K562 (cell line): ENCODE measurements at regions not wholly inside any gene's neighbourhood (a gene's known extent, or its start where the extent isn't known, plus 50 kb on each side); places are given as distances from the start of the nearest gene placed in this dataset.

Source experiments
- ATAC-seq: fragments of 200-7000 bp; cut with Tn5 transposase; 3 replicates; pipeline ENCODE4 v1.9.1; 2020; ENCODE audit warnings: moderate library complexity
- BruUV-seq: library from RNA; stranded (reverse); fragments of 400-500 nt; replicated peaks from 2 replicates; lab custom pipeline; 2021; lab: Mats Ljungman, UMichigan
- CTCF ChIA-PET: fragments of 300-600 bp; formaldehyde crosslinking; extraction: SDS; loops from one replicate; lab custom pipeline; 2021; ENCODE audit warnings: low intra/inter-chr PET ratio; lab: Yijun Ruan, JAX
- POLR2A ChIA-PET: fragments of 300-600, 350-650 bp; sonication (Branson Sonifier 250); formaldehyde crosslinking; extraction: SDS; loops from one replicate; lab custom pipeline; 2021; ENCODE audit warnings: antibody characterized with exemption, inconsistent platforms; lab: Yijun Ruan, JAX
- DNase-seq, 4 experiments: peaks; one replicate each; pipeline versions ENCODE4 v3.0.0 to v3.0.0-alpha.2; 2011 to 2018; ENCODE audit warnings: low spot score in 3 of 4, mixed read lengths in 3 of 4; ENCODE audit errors: extremely low read depth in 1 of 4
- FAIRE-seq: peaks from 2 replicates; lab custom pipeline; 2011; peaks lifted over from hg19 to GRCh38; lab: Jason Lieb, UNC
- H2AFZ ChIP-seq: 2 replicates; pipeline ENCODE4 v1.6.0; 2011; ENCODE audit warnings: low read depth, low read length, control low read depth, inconsistent platforms
- H3K27ac ChIP-seq: fragments of 200-600 bp; 3 replicates; pipeline ENCODE4 v1.8.0; 2011; ENCODE audit warnings: low read depth, mild to moderate bottlenecking, control low read depth, inconsistent platforms, low read length, moderate library complexity, mixed read lengths; ENCODE audit errors: extremely low read depth
- H3K27me3 ChIP-seq, 2 experiments: fragments of 300-600 bp in 1 of 2; 2 replicates in 1 of 2; 3 replicates in 1 of 2; pipeline versions ENCODE4 v1.6.0 to v1.8.0; 2011; ENCODE audit warnings: inconsistent platforms in 2 of 2, low read length in 2 of 2, mild to moderate bottlenecking in 1 of 2, mixed read lengths in 1 of 2, moderate library complexity in 1 of 2; ENCODE audit not compliant: control insufficient read depth in 2 of 2, insufficient read depth in 2 of 2
- H3K36me3 ChIP-seq: fragments of 300-600 bp; 3 replicates; pipeline ENCODE4 v1.8.0; 2011; ENCODE audit warnings: mild to moderate bottlenecking, low read length, inconsistent platforms; ENCODE audit not compliant: control insufficient read depth, insufficient read depth
- H3K4me1 ChIP-seq, 2 experiments: fragments of 200-600 bp in 1 of 2; replicated peaks in 1 of 2; 2 replicates in 1 of 2; 3 replicates in 1 of 2; pipeline versions ENCODE4 v1.5.1 to v1.8.0; 2011; ENCODE audit warnings: inconsistent platforms in 2 of 2, low read length in 2 of 2, mild to moderate bottlenecking in 1 of 2, mixed read lengths in 1 of 2, moderate library complexity in 1 of 2; ENCODE audit not compliant: control insufficient read depth in 2 of 2, insufficient read depth in 2 of 2
- H3K4me2 ChIP-seq: 2 replicates; pipeline ENCODE4 v1.6.1; 2011; ENCODE audit warnings: low read length, control low read depth, inconsistent platforms, mixed read lengths; ENCODE audit not compliant: insufficient read depth
- H3K4me3 ChIP-seq: fragments of 200-600 bp; sonication (generic), shearing (Covaris generic); 2 replicates; pipeline ENCODE4 v1.5.1; 2016; ENCODE audit warnings: control low read depth, inconsistent platforms
- H3K79me2 ChIP-seq: fragments of 200-600 bp; 3 replicates; pipeline ENCODE4 v1.8.0; 2011; ENCODE audit warnings: low read length, inconsistent platforms; ENCODE audit not compliant: control insufficient read depth, insufficient read depth
- H3K9ac ChIP-seq, 2 experiments: 2 replicates each; pipeline versions ENCODE4 v1.6.0 to v1.6.1; 2011; ENCODE audit warnings: low read depth in 2 of 2, low read length in 2 of 2, control low read depth in 1 of 2, inconsistent platforms in 1 of 2, mild to moderate bottlenecking in 1 of 2, mixed read lengths in 1 of 2; ENCODE audit not compliant: insufficient read depth in 1 of 2
- H3K9me1 ChIP-seq: one replicate; pipeline ENCODE4 v1.6.0; 2011; ENCODE audit warnings: inconsistent platforms, mild to moderate bottlenecking, low read length, moderate library complexity; ENCODE audit not compliant: control insufficient read depth, insufficient read depth
- H3K9me3 ChIP-seq: replicated peaks from 2 replicates; pipeline ENCODE4 v1.5.1; 2011; ENCODE audit warnings: low read depth, low read length, inconsistent platforms; ENCODE audit not compliant: control insufficient read depth, insufficient read depth
- H4K20me1 ChIP-seq: replicated peaks from 2 replicates; pipeline ENCODE4 v1.6.1; 2011; ENCODE audit warnings: low read length, inconsistent platforms, mixed read lengths; ENCODE audit not compliant: control insufficient read depth, insufficient read depth
- CBFB ChIP-seq: sonication (generic); formaldehyde crosslinking; IDR thresholded peaks from 2 replicates; pipeline ENCODE4 v1.4.0; 2020; ENCODE audit warnings: mild to moderate bottlenecking, missing genetic modification reagents
- ELK1 ChIP-seq: sonication (generic); formaldehyde crosslinking; IDR thresholded peaks from 2 replicates; pipeline ENCODE4 v1.8.1; 2022; ENCODE audit warnings: missing genetic modification reagents
- ESRRA ChIP-seq: fragments of 450-650 bp; IDR thresholded peaks from 2 replicates; pipeline ENCODE4 v1.6.1; 2014; ENCODE audit warnings: low read depth, mild to moderate bottlenecking, moderate library complexity, borderline replicate concordance
- HMG20B ChIP-seq: fragments of 250-450 bp; sonication (Bioruptor Pico); IDR thresholded peaks from 2 replicates; pipeline ENCODE4 v1.5.0; 2021; ENCODE audit warnings: mild to moderate bottlenecking
- KAT8 ChIP-seq: fragments of 450-650 bp; IDR thresholded peaks from 2 replicates; pipeline ENCODE4 v1.6.1; 2016; ENCODE audit warnings: low read depth, mild to moderate bottlenecking
- TAF7 ChIP-seq: fragments of 450-650 bp; IDR thresholded peaks from 2 replicates; pipeline ENCODE4 v1.6.1; 2016; ENCODE audit warnings: missing genetic modification characterization, missing compliant biosample characterization
- TCFL5 ChIP-seq: fragments of 250-450 bp; sonication (Bioruptor Pico); conservative IDR thresholded peaks from 2 replicates; pipeline ENCODE4 v1.6.1; 2021; ENCODE audit warnings: mild to moderate bottlenecking, moderate library complexity, matching md5 sums
- UBTF ChIP-seq, 2 experiments: IDR thresholded peaks; 2 replicates each; pipeline ENCODE4 v1.6.1; 2012; ENCODE audit warnings: improper control_type of control experiment in 2 of 2, low read depth in 2 of 2, low read length in 2 of 2, borderline replicate concordance in 1 of 2
- ZKSCAN3 ChIP-seq: fragments of 250-450 bp; sonication (Bioruptor Pico); IDR thresholded peaks from 2 replicates; pipeline ENCODE4 v1.4.0; 2020
- ZNF24 ChIP-seq: fragments of 450-650 bp; IDR thresholded peaks from 2 replicates; pipeline ENCODE4 v1.6.1; 2016
- ZNF511 ChIP-seq: sonication (generic); formaldehyde crosslinking; IDR thresholded peaks from 2 replicates; pipeline ENCODE4 v1.8.0; 2022; ENCODE audit warnings: mild to moderate bottlenecking, missing genetic modification reagents
- ZSCAN29 ChIP-seq: fragments of 450-650 bp; IDR thresholded peaks from 2 replicates; pipeline ENCODE4 v1.6.1; 2017
- WGBS: fragments of 100-300 bp; shearing (Covaris generic); methylation state at CpG from one replicate; pipeline ENCODE4 v1.1.6; 2016; ENCODE audit warnings: low coverage, mixed read lengths; ENCODE audit not compliant: insufficient coverage; ENCODE audit errors: missing lambda C conversion rate; 5-methylcytosine and 5-hydroxymethylcytosine counted together
- in situ Hi-C: fragments of 300-500 bp; cut with MboI; formaldehyde crosslinking; loops from 4 replicates; pipeline ENCODE4 v1.15.0; 2018; ENCODE audit warnings: inconsistent platforms, mixed read lengths
- intact Hi-C: fragments of 100-400 bp; cut with micrococcal nuclease; formaldehyde crosslinking; loops from 2 replicates; pipeline ENCODE4 v1.14.2; 2022

- no peak overlapping the region for H3K4me2 ChIP-seq
- in situ Hi-C loops = no loop called here
- H3K4me3 ChIP-seq = no peak overlapping the region
- no peak for FAIRE-seq
- no peak overlapping the region for H2AFZ ChIP-seq
- TF ChIP-seq ZKSCAN3 (CRISPR knock-in tag) (no peak), HMG20B (CRISPR knock-in tag) (no peak), KAT8 (no peak), ESRRA (no peak), ELK1 (CRISPR knock-in tag) (no peak), UBTF (IDR thresholded peaks at IDR 0.05; ENCODE audit: borderline replicate concordance in 1 of 2, low read depth in 2 of 2, low read length in 2 of 2) (no peak), ZSCAN29 (no peak), TAF7 (tag) (no peak), CBFB (CRISPR knock-in tag) (no peak), ZNF511 (no peak), TCFL5 (CRISPR knock-in tag) (no peak), ZNF24 (no peak)
- TF ChIP-seq, all 486 proteins: peak for 0
- ChIA-PET POLR2A (no interaction called here), CTCF (no interaction called here)
- ATAC-seq (no peak), DNase-seq (no peak)
- Histone ChIP-seq H3K9me3 (no peaks in the 10 kb centered on the region; the same call in 1 of the 2 replicates), H3K79me2 (no peaks in the 10 kb centered on the region), H3K36me3 (no peaks in the 10 kb centered on the region), H3K4me1 (no peaks in the 10 kb centered on the region), H3K9ac (no peak overlapping the region), H3K27me3 (no peaks in the 10 kb centered on the region), H3K9me1 (no peaks in the 10 kb centered on the region), H4K20me1 (no peaks in the 10 kb centered on the region), H3K27ac (no peak overlapping the region)
- intact Hi-C loops = no loop called here
- 0% methylated on average over 2 of the region's 2 CpGs for WGBS
- BruUV-seq = no TSS peak
Observed at GRCh38 chr6:145332011-145332410, 403.3 kb downstream of the EPM2A start.
